ENCODE measurements at regions not wholly inside any gene's neighbourhood (a gene's known extent, or its start where the extent isn't known, plus 50 kb on each side); places are given as distances from the start of the nearest gene placed in this dataset.

DNA sequence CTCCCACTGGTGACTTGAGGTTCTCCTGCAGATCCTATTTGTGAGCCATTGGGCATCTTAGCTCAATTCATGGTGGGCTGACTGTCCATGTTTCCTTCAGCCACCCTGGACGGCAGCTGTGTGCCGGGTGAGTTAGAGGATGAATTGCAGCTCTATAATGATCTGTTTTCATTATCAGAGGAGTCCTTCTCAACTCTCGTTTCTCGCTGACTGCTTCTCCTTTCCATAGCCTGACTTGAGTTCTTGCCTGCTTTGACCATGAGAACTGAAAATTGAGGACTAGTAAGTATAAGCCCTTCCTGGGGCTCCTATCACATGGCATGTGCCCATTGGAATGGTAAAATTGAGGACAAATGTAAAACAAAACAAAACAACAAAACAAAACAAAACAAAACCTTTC, 121.8 kb downstream of the CDC42EP3 start:
- peak; percentile 24 for DNase-seq

DNA sequence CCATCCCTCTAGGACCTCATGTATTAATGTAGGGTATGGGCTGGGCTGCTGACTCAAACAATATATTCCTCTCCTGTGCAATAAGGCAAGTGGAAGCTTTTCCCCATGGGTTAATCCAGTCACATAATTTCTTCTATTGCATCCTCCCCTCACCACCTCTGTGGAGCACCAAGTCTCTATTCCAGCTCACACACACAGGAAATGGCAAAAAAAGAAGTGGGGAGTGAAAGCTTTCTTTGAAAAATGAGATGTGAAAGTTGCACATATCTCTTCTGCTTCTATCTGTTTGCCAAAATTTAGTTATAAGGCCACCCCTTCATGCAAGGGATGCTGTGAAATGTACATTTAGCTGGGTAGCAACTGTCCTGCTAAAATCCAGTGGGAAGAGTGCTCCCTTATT, 121.3 kb downstream of the CDC42EP3 start:
- DNase-seq: peak; percentile 54

DNA sequence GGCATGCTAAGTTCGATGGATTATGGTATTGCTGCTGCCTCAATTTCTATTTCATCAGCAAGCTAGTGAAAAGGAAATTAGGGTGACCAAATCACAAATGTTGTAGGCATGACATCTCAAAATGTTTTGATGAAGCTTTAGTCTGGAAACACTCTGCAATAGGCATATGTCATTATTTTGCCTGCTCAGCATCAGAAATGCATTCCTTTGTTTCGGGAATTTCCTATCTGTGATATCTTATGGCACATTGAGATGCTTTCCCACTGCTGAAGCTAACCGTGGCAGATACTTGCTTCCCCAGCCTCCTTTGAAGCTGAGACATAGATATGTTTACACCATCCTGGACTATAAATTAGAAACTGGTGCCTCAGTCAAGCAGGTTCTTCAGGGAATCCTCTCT, 119.7 kb downstream of the CDC42EP3 start:
- DNase-seq: no peak

DNA sequence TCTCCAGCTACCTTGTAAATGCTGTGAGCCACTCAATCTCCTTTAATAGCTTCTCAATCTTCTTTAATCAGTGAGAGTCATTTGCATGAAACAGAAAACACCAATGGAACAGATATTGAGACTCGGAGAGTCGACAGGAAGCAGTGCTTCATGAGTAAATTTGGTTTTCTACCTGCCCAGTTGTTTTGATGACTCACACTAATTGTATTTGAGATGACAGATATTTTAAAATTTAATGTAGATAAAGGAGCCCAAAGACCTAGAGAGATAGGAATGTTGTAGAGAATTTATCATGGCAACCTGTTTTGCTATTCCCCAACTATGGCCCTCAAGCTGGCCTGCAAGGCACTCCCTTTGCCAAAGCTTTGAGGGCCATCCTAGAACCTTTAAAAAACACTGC, 119.1 kb downstream of the CDC42EP3 start:
- DNase-seq: no peak

DNA sequence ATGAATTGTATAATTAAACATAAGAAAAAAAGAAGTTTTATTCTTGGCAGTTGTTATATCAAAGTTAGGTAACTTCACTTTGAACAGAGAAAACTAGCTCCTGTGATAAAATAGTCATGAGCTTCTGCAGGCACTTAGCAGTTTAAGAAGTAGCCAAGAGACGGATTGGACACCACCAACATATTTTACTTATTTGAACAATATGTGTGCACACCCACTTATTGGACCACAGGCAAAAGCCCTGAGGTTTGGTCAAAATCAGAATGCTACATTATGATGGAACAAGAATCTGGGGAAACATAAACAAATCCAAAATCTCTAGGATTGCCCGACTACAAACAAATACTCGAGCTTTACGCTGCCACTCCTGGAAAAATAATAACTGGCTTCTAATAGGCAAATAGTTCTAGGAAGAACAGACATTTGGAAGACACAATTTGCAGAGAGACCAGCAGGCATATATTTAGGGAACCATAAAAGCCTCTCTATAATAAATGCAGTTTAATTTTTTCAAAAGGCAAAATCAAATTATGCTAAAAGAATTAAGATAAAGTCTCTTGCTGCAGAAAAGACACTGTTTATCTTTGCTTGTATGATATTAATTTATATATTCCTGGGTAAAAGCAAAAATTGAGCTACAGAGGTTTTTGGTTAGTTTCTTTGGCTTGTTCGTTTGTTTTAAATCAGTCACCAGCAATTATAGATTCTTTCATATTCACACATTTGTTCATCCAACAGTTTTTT, 117.9 kb downstream of the CDC42EP3 start:
- no peak for DNase-seq

DNA sequence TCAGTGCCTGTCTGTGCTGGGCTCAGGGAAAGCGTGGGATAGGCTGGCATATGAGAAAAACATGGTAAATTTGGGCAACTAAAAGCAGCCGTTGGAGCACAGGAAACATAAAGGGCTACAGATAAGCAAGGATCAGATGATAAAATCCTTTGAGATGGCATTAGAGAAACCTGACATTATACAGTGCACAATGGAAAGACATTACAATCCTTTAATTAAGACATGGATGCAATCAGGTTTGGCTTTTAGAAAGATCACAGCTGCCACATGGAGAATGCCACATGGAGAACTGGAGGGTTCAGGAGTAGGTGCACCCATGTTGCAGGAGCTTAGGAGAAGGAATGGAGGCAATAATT, 117.3 kb downstream of the CDC42EP3 start:
- no peak for DNase-seq

DNA sequence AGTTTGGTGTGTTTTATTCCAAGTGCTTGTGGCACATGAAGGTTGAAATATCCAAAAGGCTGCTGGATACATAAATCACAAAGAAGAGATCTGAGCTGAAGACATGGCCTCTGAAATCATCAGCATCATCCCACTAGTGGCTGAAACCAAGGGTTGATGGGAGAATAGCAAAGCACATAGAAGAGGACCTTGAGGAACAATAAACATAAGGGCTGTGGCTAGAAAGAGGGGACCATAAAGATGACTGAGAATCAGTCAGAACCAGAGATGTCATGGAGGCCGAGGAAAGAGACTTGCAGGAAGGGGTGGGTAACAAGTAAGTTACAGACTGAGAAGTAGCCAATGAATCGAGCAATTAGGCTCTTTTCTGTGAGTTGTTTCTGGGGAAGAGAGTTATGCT, 116.8 kb downstream of the CDC42EP3 start:
- DNase-seq: no peak

DNA sequence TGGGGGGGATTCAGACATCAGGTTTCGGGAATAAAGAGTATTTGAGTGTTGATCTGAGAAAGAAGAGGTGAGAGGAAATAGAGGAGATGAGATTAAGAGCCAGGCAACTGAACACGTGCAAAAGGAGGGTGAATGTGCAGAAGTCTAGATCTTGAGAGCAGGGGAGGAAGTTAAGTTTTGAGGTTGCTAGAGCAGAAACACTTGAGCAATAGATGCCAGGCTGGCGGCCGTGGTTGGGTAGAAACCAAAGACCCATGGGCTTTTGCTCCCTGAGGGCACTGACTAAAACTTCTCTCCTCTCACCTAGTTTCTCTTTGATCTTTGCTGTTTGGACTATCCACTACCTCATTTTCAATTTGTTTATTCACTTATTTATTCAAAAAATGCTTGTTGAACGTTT, 116.0 kb downstream of the CDC42EP3 start:
- peak; percentile 58 for DNase-seq

DNA sequence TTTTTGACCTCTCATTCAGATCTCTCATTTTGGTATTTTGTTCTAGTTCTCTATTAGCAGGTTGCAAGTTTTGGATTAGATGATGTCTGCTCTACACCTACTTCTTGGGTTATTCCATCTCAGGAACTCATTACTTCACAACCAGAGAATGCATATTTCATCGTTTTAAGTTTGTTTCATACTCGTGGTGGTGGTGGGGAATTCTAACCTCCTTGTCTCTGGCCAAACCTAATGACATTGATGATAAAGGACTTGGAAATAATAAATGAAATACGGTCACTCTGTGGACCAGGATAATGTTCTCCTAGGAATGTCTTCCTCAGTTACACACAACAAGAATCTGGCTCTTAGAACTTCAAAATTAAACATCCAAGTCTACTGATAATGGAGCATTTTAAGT, 115.2 kb downstream of the CDC42EP3 start:
- DNase-seq: no peak

DNA sequence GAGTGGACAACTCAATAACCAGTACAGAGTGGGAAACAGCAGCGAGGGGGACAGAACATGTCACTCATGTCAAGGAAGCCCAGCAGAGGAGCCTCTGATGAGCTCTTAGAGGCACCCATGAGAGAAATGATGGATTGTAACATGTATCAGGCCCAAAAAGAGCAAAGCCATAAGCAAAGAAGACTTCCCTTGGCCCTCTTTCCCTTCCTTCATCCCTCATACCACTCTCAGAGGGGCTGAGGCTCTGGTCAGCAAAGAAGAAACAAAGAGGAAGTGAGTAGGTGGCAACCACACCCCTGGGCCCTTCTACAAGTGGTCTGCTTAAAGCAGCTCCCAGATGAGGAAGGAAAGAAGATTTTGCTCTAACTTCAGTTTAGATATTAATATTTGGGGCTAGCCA, 112.8 kb downstream of the CDC42EP3 start:
- peak; percentile 83 for DNase-seq

DNA sequence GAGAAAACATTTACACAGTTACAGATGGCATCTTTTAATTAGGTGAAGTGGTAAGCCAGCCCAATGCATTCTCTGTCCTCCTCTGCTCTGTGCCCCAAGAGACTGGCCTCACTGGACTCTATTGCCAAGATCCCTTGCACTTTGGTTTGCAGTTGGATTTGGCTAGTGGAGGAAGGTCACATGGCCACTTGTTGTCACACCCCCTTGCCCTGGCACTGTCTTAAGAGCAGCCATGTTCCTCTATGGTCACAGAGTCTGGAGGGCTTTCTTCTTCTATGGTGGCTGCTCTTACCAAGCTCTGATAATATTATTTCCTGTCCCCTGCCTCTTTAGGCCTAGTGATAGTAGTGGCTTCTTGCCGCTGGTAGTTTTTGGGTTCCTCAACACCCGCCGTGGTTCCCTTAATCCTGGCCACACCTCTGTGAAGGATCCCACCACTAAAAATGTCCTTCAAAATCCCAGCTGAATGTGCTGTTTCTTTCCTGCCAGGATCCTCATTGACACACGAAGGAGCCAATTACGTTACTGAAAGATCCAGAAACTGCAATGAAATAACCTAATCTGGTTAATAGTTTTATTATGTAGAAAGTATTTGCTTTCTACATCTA, 111.1 kb downstream of the CDC42EP3 start:
- DNase-seq: no peak

DNA sequence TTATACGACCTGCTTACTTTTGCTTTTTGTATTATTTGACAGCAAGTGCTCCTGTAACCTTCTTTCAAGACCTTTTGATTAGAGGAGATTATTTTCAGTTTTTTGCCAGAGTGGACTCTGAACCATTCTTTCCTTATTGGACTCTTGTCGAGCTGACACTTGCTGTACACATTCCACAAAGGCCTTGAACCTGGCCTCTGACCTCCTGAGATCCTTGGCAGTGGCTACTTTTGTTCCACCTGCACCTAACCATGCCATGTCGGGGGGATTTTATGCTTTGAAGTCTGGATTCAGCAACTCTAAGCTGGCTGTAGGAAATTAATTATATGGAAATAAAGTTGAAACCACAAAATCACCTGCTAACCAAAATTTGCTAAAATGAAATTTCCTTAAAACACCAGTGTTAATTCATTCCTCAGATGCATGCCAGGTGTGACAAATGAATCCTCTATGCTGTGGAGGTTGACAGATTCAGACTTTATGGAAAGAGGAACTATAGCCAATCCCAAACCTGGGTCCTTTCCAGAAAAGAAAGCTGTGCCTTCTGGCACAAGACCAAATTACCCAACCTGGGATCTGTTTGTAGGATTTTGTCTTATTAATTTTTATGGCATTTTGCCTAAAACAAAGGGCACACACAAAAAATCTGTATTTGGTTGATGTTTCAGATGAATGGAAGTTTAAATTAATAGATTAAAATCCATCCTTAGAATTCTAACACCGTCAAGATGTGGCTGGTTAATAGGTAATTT, 110.4 kb downstream of the CDC42EP3 start:
- DNase-seq: no peak

DNA sequence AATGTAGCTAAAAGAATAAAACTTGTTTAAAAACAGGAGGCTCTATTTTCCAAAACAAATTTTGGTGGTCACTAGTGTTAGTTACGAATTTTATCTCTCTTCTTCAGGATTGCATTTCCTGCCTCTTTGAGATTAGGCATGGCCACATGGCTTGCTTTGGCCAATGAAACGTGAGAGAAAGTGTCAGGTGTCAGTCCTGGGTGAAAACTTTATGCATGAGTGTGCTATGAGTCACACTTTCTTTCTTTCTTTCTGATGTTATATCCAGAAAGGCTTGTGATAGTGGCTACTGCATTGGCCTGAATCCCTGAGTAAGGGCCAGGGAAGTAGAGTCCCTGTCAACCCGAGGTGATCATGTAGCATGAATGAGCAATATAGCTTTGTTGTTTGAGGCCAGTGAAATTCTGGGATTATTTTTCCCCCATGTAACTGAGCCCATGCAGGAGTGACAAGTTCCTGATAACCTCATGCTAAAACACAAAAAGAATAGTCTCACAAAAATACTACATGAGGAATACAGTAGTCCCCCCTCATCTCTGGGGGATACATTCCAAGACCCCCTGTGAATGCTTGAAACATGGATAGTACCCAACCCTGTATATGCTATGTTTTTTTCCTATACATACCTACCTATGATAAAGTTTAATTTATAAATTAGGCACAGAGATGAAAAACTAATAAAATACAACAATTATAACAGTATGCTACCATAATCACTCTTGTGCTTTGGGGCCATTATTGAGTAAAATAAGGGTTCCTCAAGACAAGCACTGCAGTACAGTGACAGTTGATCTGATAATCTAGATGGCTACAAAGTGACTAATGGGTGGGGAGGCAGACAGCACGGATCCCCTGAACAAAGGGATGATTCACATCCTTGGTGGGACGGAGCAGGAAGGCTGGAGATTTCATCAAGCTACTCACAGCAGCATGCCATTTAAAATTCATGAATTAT, 109.5 kb downstream of the CDC42EP3 start:
- peak; percentile 67 for DNase-seq

DNA sequence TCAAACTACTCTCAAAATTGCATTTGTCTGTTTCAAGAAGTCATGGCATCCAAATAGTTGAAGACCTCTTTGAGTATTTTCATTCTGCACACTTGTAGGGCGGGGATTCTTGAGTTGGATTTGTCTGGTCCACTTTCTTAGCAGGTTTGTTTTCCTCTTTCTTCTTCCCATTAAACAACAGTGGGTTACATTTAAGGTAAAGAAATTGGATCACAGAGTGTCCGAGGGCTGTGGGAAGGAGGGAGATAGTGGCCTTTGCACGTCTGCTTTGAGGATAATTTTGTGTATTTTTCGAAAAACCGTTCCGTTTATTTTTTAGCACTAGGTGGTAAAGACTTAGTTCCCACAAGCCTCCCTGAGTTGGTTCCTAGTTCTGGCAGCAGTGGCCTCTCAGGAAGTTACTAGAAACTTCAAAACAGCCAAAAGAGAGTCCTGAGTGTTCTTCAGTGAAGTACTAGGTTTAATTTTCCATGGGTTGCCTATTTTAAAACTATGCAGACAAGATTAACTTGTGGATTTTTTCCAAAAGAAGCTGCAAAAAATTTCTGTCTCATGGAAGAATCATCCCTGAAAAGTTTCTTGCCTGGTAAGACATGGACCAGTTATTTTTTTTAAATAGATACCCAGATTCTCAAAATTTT, 107.9 kb downstream of the CDC42EP3 start:
- no peak for DNase-seq

DNA sequence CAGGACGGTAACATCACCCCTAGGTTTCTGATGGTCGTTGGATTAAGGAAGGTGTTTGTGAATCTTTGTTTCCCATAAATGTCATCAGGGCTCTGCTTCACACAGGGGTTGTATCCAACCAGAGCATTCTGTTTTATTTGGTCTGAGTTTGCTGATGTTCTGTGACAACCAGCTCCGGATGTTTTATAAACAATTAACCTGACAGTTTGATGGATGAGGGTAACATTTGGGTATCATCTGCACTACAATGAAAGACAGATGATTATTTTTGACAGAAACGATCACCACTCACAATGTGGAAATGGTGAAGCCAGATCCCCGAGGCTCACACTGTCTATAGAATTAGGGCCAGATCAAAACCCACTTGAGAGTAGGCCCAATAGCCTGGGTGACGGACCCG, 107.1 kb downstream of the CDC42EP3 start:
- no peak for DNase-seq

DNA sequence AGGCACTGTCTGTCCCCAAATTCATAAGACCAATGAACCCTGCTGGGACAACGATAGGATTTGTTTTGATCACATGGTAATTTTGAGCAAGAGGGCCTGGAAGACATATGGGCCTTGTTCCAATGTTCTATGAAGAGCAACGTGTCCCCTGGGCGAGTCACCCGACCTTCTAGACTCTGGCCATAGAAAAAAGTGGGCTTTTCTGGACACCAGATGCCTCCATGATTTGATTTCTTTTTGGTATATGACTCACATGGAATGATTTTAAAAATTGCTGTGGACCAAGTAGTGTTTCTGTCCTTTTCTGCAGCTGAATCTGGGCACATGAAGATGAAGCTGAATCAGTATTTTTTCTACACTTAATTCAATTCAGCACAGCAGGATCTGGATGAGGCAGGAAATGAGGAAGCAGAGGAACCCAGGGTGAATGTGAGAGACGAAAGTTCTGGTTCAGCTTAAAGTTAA, 104.9 kb downstream of the CDC42EP3 start:
- DNase-seq: no peak

DNA sequence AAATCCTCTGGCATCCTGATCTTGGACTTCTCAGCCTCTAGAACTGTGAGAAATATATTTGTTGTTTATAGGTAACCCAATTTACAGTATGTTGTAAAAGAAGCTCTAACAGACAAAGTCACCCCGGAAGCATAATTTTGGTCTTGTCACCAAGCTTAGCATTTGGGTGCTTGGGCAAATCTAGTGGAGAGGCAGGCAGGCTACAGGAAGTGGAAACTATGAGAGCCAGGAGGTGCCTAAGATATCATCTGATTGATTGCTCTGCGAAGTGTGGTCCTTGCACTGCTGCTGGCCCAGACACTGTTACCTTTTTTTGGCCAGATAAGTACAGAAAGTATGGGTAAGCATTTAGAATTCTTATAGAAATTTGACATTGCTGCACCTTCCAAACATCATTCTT, 102.9 kb downstream of the CDC42EP3 start:
- DNase-seq: no peak

DNA sequence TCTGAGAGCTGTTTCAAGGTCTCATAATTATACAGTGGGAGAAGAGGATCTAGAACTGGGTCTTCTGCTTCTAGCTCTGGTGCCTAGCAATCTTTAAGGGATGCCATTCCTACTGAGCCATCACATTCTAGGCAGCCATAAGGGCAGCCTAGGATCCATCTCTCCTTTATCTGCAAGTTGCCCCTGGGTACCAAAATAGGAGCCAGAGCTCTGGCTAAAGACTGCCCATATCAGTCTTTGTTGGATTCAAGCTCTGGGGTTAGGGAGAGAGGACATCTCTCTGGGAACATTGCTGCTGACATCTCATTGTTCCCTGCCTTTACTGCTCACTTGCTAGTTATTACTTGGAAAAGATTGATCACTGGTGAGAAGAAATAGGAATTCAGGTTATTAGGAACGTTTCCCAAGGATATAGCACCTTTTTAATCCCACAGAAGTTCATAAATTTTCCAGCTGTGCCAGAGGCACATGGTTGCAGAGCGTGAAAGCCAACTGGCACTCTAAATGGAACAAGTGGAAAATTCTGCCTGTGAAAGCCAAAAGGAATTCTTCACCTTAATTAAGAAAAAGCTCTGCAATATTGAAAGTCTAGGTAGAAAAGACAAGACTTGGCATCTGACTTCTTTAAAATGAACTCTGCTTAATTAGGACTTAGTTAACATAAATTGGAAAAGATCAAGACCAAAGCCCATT, 102.2 kb downstream of the CDC42EP3 start:
- DNase-seq: no peak

DNA sequence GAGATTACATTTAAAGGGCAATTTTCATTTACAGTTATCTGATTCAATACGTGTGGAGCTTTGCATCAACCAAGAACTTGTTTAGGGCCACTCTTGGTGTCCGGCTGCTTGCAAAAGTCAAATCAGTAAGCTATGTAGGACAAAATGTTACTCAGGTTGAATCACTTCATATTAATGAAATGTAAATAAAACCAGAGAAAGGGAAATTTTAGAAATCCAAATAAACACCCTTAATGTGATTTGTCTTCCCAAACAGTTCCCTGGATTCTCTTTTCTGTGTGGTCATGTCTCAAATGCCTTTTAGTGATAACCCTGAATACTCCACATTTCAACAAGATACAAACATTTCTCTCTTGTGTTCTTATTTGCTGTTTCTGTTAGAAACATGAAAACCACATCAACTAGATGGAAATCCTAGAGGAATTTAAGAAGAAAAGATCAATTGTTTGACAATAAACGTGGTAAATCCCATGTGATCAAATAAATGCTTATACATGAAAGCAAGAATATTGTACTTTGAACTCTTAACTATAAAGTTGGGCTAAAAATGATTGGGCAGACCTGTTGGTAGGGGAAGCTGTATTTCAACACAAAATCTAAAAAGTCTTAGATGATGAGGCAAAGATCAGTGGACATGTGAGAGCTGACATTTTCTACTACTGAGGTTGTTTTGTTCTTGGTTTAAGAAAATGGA, 101.3 kb downstream of the CDC42EP3 start:
- no peak for DNase-seq

DNA sequence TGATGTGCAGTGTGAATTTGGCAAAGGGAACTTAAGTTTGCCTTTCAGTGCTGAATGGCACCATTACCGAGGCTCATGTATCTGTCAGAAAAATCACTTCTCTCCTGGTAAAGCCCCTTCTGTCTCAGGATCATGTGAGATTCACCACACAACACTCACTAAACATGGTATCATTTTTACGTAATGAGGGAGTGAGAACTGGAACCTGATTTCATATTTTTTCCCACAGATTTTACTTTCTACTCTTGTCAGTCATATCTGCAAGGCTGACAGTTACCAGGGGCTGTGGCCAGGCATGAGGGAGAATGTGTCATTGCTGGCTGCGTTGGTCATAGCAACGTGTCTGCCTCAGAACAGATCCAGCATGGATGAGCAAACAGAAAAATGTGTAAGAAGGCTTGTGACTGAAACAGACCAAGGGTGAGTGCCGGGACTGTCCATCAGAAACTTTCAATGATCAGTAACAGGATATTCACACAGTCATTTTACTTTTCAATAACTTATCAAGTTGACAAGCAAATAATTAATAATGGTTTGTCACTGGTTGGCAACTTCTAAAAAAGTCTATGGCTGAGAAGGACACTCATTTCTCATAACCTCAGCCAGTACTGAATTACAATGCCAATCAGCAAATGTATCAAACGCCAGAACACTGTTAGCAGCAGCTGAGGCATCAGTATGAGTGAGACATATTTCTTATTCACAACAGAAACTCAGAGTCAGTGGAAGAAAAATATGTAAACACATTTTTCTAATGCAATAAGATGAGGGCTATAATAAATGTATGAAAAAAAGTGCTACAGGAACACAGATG, 100.5 kb downstream of the CDC42EP3 start:
- DNase-seq: peak; percentile 89

All from inflammatory macrophage treated with lipopolysaccharide for 4 hours (primary cell).